Adrenal gland (tissue), 9 donors: ENCODE measurements at regions not wholly inside any gene's neighbourhood (a gene's known extent, or its start where the extent isn't known, plus 50 kb on each side); places are given as distances from the start of the nearest gene placed in this dataset.

Experiments
- DNase-seq, 7 donors: peaks; one replicate each; pipeline ENCODE4 v3.0.0-alpha.2; 2019 to 2020
- H3K27ac ChIP-seq, 5 donors: fragments of 200-600 bp; sonication (generic) in 4 of 5; 1 replicate in 3 of 5; 2 replicates in 2 of 5; pipeline versions ENCODE4 v1.5.1 to v1.8.0; 2016 to 2020; ENCODE audit warnings: mild to moderate bottlenecking in 1 of 5
- H3K27me3 ChIP-seq: fragments of 200-600 bp; 2 replicates; pipeline ENCODE4 v1.8.0; 2021
- H3K36me3 ChIP-seq, 2 donors: fragments of 200-600 bp; replicated peaks in 1 of 2; 1 replicate in 1 of 2; 2 replicates in 1 of 2; pipeline versions ENCODE4 v1.5.1 to v1.8.0; 2018 to 2022
- H3K4me1 ChIP-seq, 2 donors: fragments of 200-600 bp; replicated peaks in 1 of 2; 1 replicate in 1 of 2; 2 replicates in 1 of 2; pipeline versions ENCODE4 v1.5.1 to v1.8.0; 2018 to 2021
- H3K4me3 ChIP-seq, 4 donors: fragments of 200-600 bp; sonication (generic) in 3 of 4; one replicate each; pipeline ENCODE4 v1.5.1; 2016 to 2018
- H3K9me3 ChIP-seq, 3 donors: fragments of 200-600 bp; sonication (generic) in 1 of 3; replicated peaks in 1 of 3; 1 replicate in 2 of 3; 2 replicates in 1 of 3; pipeline versions ENCODE4 v1.5.1 to v1.8.0; 2016 to 2021
- CTCF ChIP-seq, 6 experiments: fragments of 450-650 bp in 4 of 6; fragments of 200-600 bp in 2 of 6; sonication (generic) in 1 of 6; IDR thresholded peaks; 1 replicate in 5 of 6; 2 replicates in 1 of 6; pipeline versions ENCODE4 v1.5.1 to v1.8.0; 2016 to 2021; ENCODE audit warnings: antibody characterized with exemption in 6 of 6, mild to moderate bottlenecking in 2 of 6, moderate library complexity in 1 of 6
- POLR2A ChIP-seq, 2 donors: fragments of 450-650 bp; IDR thresholded peaks; one replicate each; pipeline ENCODE4 v1.6.1; 2017; ENCODE audit warnings: antibody characterized with exemption in 2 of 2, mild to moderate bottlenecking in 2 of 2, moderate library complexity in 1 of 2
- WGBS, 4 donors: extraction: QIAGEN DNeasy Blood & Tissue Kit in 2 of 4; methylation state at CpG; one replicate each; pipeline versions ENCODE4 v1.1.5 to v1.1.7; 2013 to 2017; 5-methylcytosine and 5-hydroxymethylcytosine counted together
- intact Hi-C, 2 donors: fragments of 100-400 bp; cut with DNase I; formaldehyde crosslinking; loops; one replicate each; pipeline versions ENCODE4 v1.14.1 to v1.15.0; 2022 to 2023
- donor health status: healthy with polysubstance abuse.
- donor health status: Bipolar disorder and iron deficiency.
- donor health status: DM: yes; HTN: yes; CAD: no.
- donor health status: DM: no; HTN: no; CAD: no.
- donor health status: DM: no; HTN: no; CAD: no.

- no peak for DNase-seq
- TF ChIP-seq CTCF (IDR thresholded peaks at IDR 0.05) (no peak), POLR2A (IDR thresholded peaks at IDR 0.05) (no peak)
- Histone ChIP-seq H3K36me3 (no peaks in the 10 kb centered on the region), H3K4me3 (no peak overlapping the region), H3K9me3 (no peaks in the 10 kb centered on the region), H3K27ac (no peak overlapping the region), H3K4me1 (peaks cover 0 to 15% of the 10 kb centered on the region in 2 donors), H3K27me3 (no peaks in the 10 kb centered on the region)
- WGBS, 4 donors, result 81 to 93% (median 89%) methylated on average over 5 of the region's 5 CpGs
- intact Hi-C loops, result no loop called here
Observed at GRCh38 chr21:34017039-34017961, 56.1 kb upstream of the MRPS6 start.

GRCh38 chr21:34012640-34013039 lies 60.7 kb upstream of the MRPS6 start:
- intact Hi-C loops, result no loop called here
- no peak overlapping the region for H3K27ac ChIP-seq
- no peak for DNase-seq
- 77 to 84% (median 80%) methylated on average over 3 of the region's 3 CpGs for WGBS, 4 donors
- H3K27me3 ChIP-seq, result no peaks in the 10 kb centered on the region
- H3K4me1 ChIP-seq, result no peaks in the 10 kb centered on the region
- H3K9me3 ChIP-seq, result no peaks in the 10 kb centered on the region
- TF ChIP-seq POLR2A (IDR thresholded peaks at IDR 0.05), result no peak
- no peak for TF ChIP-seq CTCF (IDR thresholded peaks at IDR 0.05)
- H3K36me3 ChIP-seq, result no peaks in the 10 kb centered on the region
- no peak overlapping the region for H3K4me3 ChIP-seq

- no peak for TF ChIP-seq CTCF (IDR thresholded peaks at IDR 0.05)
- no peak for TF ChIP-seq POLR2A (IDR thresholded peaks at IDR 0.05)
- Histone ChIP-seq H3K4me1 (no peaks in the 10 kb centered on the region), H3K4me3 (no peak overlapping the region), H3K9me3 (no peaks in the 10 kb centered on the region), H3K36me3 (no peaks in the 10 kb centered on the region), H3K27me3 (no peaks in the 10 kb centered on the region), H3K27ac (no peak overlapping the region)
- intact Hi-C loops, result no loop called here
- DNase-seq, result no peak
- 89 to 100% (median 100%) methylated on average over 1 of the region's 1 CpG for WGBS, 4 donors
Observed at GRCh38 chr21:34011660-34012059, 61.7 kb upstream of the MRPS6 start.

GRCh38 chr21:34009193-34009592 lies 64.2 kb upstream of the MRPS6 start:
- no peaks in the 10 kb centered on the region for H3K36me3 ChIP-seq
- no peaks in the 10 kb centered on the region for H3K4me1 ChIP-seq
- 71 to 95% (median 80%) methylated on average over 3 of the region's 3 CpGs for WGBS, 4 donors
- H3K9me3 ChIP-seq, result no peaks in the 10 kb centered on the region
- H3K27me3 ChIP-seq, result no peaks in the 10 kb centered on the region
- TF ChIP-seq CTCF (IDR thresholded peaks at IDR 0.05) (no peak), POLR2A (IDR thresholded peaks at IDR 0.05) (no peak)
- no peak overlapping the region for H3K27ac ChIP-seq
- no peak for DNase-seq
- intact Hi-C loops, result no loop called here
- H3K4me3 ChIP-seq, result no peak overlapping the region
